Endodermal cell (in vitro differentiated cells): ENCODE measurements at regions not wholly inside any gene's neighbourhood (a gene's known extent, or its start where the extent isn't known, plus 50 kb on each side); places are given as distances from the start of the nearest gene placed in this dataset.
"Not testable (repeated sequence)": the region's sequence is repeated elsewhere in the genome, so short reads cannot be mapped to it uniquely, and the experiment has no call there.

Experiments
- DNase-seq: peaks from one replicate; pipeline ENCODE4 v3.0.0-alpha.2; 2017
- H3K27ac ChIP-seq: 2 replicates; pipeline ENCODE4 v1.5.1; 2013; ENCODE audit warnings: mild to moderate bottlenecking, low read depth, low read length, moderate library complexity
- H3K27me3 ChIP-seq: 2 replicates; pipeline ENCODE4 v1.6.1; 2013; ENCODE audit warnings: mild to moderate bottlenecking, low read length, moderate library complexity; ENCODE audit not compliant: insufficient read depth, control insufficient read depth, poor library complexity, severe bottlenecking
- H3K36me3 ChIP-seq: 2 replicates; pipeline ENCODE4 v1.7.0; 2013; ENCODE audit warnings: mild to moderate bottlenecking, low read length, moderate library complexity; ENCODE audit not compliant: control insufficient read depth, insufficient read depth
- H3K4me1 ChIP-seq: one replicate; pipeline ENCODE4 v1.7.0; 2013; ENCODE audit warnings: low read length; ENCODE audit not compliant: control insufficient read depth, insufficient read depth
- H3K4me3 ChIP-seq: 2 replicates; pipeline ENCODE4 v1.5.1; 2013; ENCODE audit warnings: mild to moderate bottlenecking, low read length, moderate library complexity
- H3K9ac ChIP-seq: 2 replicates; pipeline ENCODE4 v1.6.1; 2013; ENCODE audit warnings: mild to moderate bottlenecking, low read length, moderate library complexity; ENCODE audit not compliant: poor library complexity, severe bottlenecking; ENCODE audit errors: extremely low read depth
- H3K9me3 ChIP-seq: 2 replicates; pipeline ENCODE4 v1.6.1; 2013; ENCODE audit warnings: mild to moderate bottlenecking, low read length, moderate library complexity; ENCODE audit not compliant: control insufficient read depth
- H3K27ac Mint-ChIP-seq: 2 replicates; pipeline ENCODE4 v1.8.0; 2020; ENCODE audit warnings: mixed read lengths
- H3K27me3 Mint-ChIP-seq: 2 replicates; pipeline ENCODE4 v1.8.0; 2021; ENCODE audit warnings: mild to moderate bottlenecking, mixed read lengths; ENCODE audit not compliant: insufficient read depth
- H3K36me3 Mint-ChIP-seq: 2 replicates; pipeline ENCODE4 v1.8.0; 2020; ENCODE audit warnings: low read depth, mixed read lengths
- H3K4me1 Mint-ChIP-seq: 2 replicates; pipeline ENCODE4 v1.8.0; 2020; ENCODE audit warnings: mixed read lengths
- H3K4me3 Mint-ChIP-seq: 2 replicates; pipeline ENCODE4 v1.8.0; 2020; ENCODE audit warnings: mild to moderate bottlenecking, moderate library complexity, mixed read lengths
- H3K9me3 Mint-ChIP-seq: 2 replicates; pipeline ENCODE4 v1.8.0; 2020; ENCODE audit warnings: mild to moderate bottlenecking, mixed read lengths
- WGBS, 2 experiments: methylation state at CpG; one replicate each; pipeline versions ENCODE4 v1.1.5 to v1.1.7; 2013; ENCODE audit warnings: missing lambda C conversion rate in 2 of 2, mixed read lengths in 1 of 2; ENCODE audit not compliant: insufficient coverage in 1 of 2, insufficient read length in 1 of 2; 5-methylcytosine and 5-hydroxymethylcytosine counted together
- TF ChIP-seq, protein P1 (sequence below): fragments of 200-600 bp; sonication (generic); conservative IDR thresholded peaks from 2 replicates; pipeline ENCODE4 v1.5.0; 2021; ENCODE audit warnings: antibody characterized with exemption, mild to moderate bottlenecking

GRCh38 chr4:119958983-119959382, 107.7 kb downstream of the MAD2L1 start:
- no peaks in the 10 kb centered on the region for H3K27me3 ChIP-seq
- Mint-ChIP-seq H3K27ac (no peak overlapping the region), H3K9me3 (peaks cover 15% of the 10 kb centered on the region), H3K27me3 (no peaks in the 10 kb centered on the region), H3K4me1 (peaks cover 14% of the 10 kb centered on the region), H3K36me3 (peaks cover 12% of the 10 kb centered on the region), H3K4me3 (no peak overlapping the region)
- TF ChIP-seq, protein P1, sequence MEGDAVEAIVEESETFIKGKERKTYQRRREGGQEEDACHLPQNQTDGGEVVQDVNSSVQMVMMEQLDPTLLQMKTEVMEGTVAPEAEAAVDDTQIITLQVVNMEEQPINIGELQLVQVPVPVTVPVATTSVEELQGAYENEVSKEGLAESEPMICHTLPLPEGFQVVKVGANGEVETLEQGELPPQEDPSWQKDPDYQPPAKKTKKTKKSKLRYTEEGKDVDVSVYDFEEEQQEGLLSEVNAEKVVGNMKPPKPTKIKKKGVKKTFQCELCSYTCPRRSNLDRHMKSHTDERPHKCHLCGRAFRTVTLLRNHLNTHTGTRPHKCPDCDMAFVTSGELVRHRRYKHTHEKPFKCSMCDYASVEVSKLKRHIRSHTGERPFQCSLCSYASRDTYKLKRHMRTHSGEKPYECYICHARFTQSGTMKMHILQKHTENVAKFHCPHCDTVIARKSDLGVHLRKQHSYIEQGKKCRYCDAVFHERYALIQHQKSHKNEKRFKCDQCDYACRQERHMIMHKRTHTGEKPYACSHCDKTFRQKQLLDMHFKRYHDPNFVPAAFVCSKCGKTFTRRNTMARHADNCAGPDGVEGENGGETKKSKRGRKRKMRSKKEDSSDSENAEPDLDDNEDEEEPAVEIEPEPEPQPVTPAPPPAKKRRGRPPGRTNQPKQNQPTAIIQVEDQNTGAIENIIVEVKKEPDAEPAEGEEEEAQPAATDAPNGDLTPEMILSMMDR, result no peak
- H3K9me3 ChIP-seq, result no peaks in the 10 kb centered on the region
- H3K36me3 ChIP-seq, result no peaks in the 10 kb centered on the region
- H3K4me3 ChIP-seq, result no peak overlapping the region
- no peak overlapping the region for H3K9ac ChIP-seq
- H3K4me1 ChIP-seq, result no peaks in the 10 kb centered on the region
- H3K27ac ChIP-seq, result no peak overlapping the region
- DNase-seq, result no peak

DNA sequence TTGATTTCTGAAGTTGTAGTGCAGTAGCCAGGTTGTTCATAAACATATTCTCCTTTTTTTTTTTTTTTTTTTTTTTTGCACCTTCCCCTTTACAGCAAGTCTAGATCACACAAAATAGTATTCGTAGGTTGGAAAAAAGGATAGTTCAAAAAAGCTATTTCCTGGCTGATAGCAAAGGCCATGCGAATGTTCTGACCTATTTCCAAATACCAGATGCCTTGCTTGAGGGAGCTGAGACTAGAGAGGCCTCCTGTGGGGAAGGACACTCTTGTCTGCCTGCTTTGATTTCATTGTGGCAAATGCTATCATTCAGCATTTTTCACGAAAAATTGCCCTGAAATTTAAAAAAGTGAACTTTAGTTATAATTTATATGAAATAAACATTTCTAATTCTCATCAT, 111.4 kb downstream of the MAD2L1 start:
- Mint-ChIP-seq H3K4me1 (no peaks in the 10 kb centered on the region), H3K27ac (no peak overlapping the region), H3K9me3 (peaks cover 15% of the 10 kb centered on the region), H3K27me3 (no peaks in the 10 kb centered on the region), H3K4me3 (no peak overlapping the region), H3K36me3 (peaks cover 12% of the 10 kb centered on the region)
- 80 to 92% methylated on average over 2 to 3 of the region's 3 CpGs for WGBS, 2 experiments
- Histone ChIP-seq H3K4me3 (no peak overlapping the region), H3K27me3 (no peaks in the 10 kb centered on the region), H3K9ac (no peak overlapping the region), H3K27ac (no peak overlapping the region), H3K4me1 (no peaks in the 10 kb centered on the region), H3K9me3 (no peaks in the 10 kb centered on the region), H3K36me3 (no peaks in the 10 kb centered on the region)
- no peak for DNase-seq
- TF ChIP-seq, protein P1, result no peak

GRCh38 chr4:119954487-119954886, 112.2 kb downstream of the MAD2L1 start:
- WGBS, 2 experiments, result 93 to 98% methylated on average over 6 to 18 of the region's 18 CpGs
- H3K9me3 ChIP-seq, H3K27me3 ChIP-seq, H3K4me3 ChIP-seq, DNase-seq, H3K9ac ChIP-seq, H3K4me1 ChIP-seq, H3K4me1 Mint-ChIP-seq, H3K4me3 Mint-ChIP-seq, H3K27ac Mint-ChIP-seq, H3K36me3 ChIP-seq, H3K27me3 Mint-ChIP-seq, H3K27ac ChIP-seq: not testable (repeated sequence)
- peaks cover 12% of the 10 kb centered on the region for H3K36me3 Mint-ChIP-seq
- peaks cover 15% of the 10 kb centered on the region for H3K9me3 Mint-ChIP-seq

DNA sequence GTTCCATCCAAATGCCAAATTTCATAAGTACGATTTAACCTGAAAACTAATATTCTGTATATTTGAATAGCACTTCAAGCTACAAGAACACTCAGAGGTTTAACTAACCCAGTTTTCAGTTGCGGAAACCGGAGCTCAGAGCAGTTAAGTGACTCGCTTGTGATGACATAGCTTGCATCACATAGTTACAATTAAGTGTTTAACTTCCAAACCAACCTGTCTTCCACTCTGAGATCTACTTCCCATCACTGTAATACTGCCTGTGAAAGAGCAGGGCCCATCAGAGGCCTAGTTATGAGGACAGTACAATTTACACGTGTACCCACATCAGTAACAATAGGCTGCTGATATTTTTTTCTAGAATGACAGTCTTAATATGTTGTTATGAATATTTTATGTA, 120.3 kb downstream of the MAD2L1 start:
- Histone ChIP-seq H3K4me3 (no peak overlapping the region), H3K36me3 (no peaks in the 10 kb centered on the region), H3K9ac (no peak overlapping the region), H3K9me3 (no peaks in the 10 kb centered on the region), H3K27ac (no peak overlapping the region), H3K4me1 (no peaks in the 10 kb centered on the region), H3K27me3 (no peaks in the 10 kb centered on the region)
- Mint-ChIP-seq H3K4me3 (no peak overlapping the region), H3K27ac (no peak overlapping the region), H3K36me3 (no peaks in the 10 kb centered on the region), H3K27me3 (no peaks in the 10 kb centered on the region), H3K9me3 (no peaks in the 10 kb centered on the region), H3K4me1 (no peaks in the 10 kb centered on the region)
- no peak for DNase-seq
- 84 to 100% methylated on average over 1 to 5 of the region's 5 CpGs for WGBS, 2 experiments
- TF ChIP-seq, protein P1, result no peak
